Testis (tissue), 2 donors: ENCODE measurements at regions not wholly inside any gene's neighbourhood (a gene's known extent, or its start where the extent isn't known, plus 50 kb on each side); places are given as distances from the start of the nearest gene placed in this dataset.

Experiments used
- DNase-seq: peaks from one replicate; pipeline ENCODE4 v3.0.0-alpha.2; 2019
- H3K27ac ChIP-seq, 2 donors: fragments of 200-600 bp; sonication (generic); one replicate each; pipeline ENCODE4 v1.5.1; 2019
- H3K27me3 ChIP-seq: fragments of 200-600 bp; sonication (generic); one replicate; pipeline ENCODE4 v1.5.1; 2019
- H3K36me3 ChIP-seq: fragments of 200-600 bp; sonication (generic); one replicate; pipeline ENCODE4 v1.5.1; 2017; ENCODE audit warnings: low read depth; ENCODE audit errors: missing control alignments
- H3K4me1 ChIP-seq: fragments of 200-600 bp; sonication (generic); one replicate; pipeline ENCODE4 v1.5.1; 2019
- H3K4me3 ChIP-seq, 2 donors: fragments of 200-600 bp; sonication (generic); one replicate each; pipeline ENCODE4 v1.5.1; 2017 to 2019
- H3K9me3 ChIP-seq: fragments of 200-600 bp; sonication (generic); one replicate; pipeline ENCODE4 v1.5.1; 2017
- CTCF ChIP-seq, 3 experiments: fragments of 450-650 bp in 2 of 3; fragments of 200-600 bp in 1 of 3; sonication (generic) in 1 of 3; IDR thresholded peaks; one replicate each; pipeline ENCODE4 v1.5.1; 2016 to 2019; ENCODE audit warnings: antibody characterized with exemption in 3 of 3, mild to moderate bottlenecking in 2 of 3, moderate library complexity in 1 of 3
- POLR2A ChIP-seq: fragments of 450-650 bp; IDR thresholded peaks from one replicate; pipeline ENCODE4 v1.6.1; 2017; ENCODE audit warnings: antibody characterized with exemption, mild to moderate bottlenecking, moderate library complexity
- WGBS, 2 donors: methylation state at CpG; one replicate each; pipeline ENCODE4 v1.1.5; 2018; 5-methylcytosine and 5-hydroxymethylcytosine counted together
- intact Hi-C: fragments of 100-400 bp; cut with DNase I; formaldehyde crosslinking; loops from one replicate; pipeline ENCODE4 v1.15.1; 2023; ENCODE audit warnings: low total_unique reads

GRCh38 chr5:109619021-109619460 lies 70.7 kb upstream of the MAN2A1 start:
- no peaks in the 10 kb centered on the region for H3K27me3 ChIP-seq
- H3K27ac ChIP-seq, result no peak overlapping the region

GRCh38 chr5:109614981-109615380 lies 74.7 kb upstream of the MAN2A1 start:
- no peaks in the 10 kb centered on the region for H3K36me3 ChIP-seq
- no peak overlapping the region for H3K27ac ChIP-seq
- no peaks in the 10 kb centered on the region for H3K27me3 ChIP-seq
- H3K9me3 ChIP-seq, result no peaks in the 10 kb centered on the region
- TF ChIP-seq POLR2A (no peak), CTCF (IDR thresholded peaks at IDR 0.05) (no peak)
- intact Hi-C loops, result no loop called here
- no peak for DNase-seq
- no peaks in the 10 kb centered on the region for H3K4me1 ChIP-seq
- H3K4me3 ChIP-seq, result no peak overlapping the region
- 79 to 88% methylated on average over 3 of the region's 3 CpGs for WGBS, 2 donors

More at GRCh38 chr5:109619021-109619460, 70.7 kb upstream of the MAN2A1 start:
- 53 to 74% methylated on average over 3 of the region's 3 CpGs for WGBS, 2 donors
- no peak overlapping the region for H3K4me3 ChIP-seq
- no peaks in the 10 kb centered on the region for H3K36me3 ChIP-seq
- intact Hi-C loops, result no loop called here
- DNase-seq, result no peak
- H3K4me1 ChIP-seq, result no peaks in the 10 kb centered on the region
- H3K9me3 ChIP-seq, result no peaks in the 10 kb centered on the region
- TF ChIP-seq POLR2A (no peak), CTCF (IDR thresholded peaks at IDR 0.05) (no peak)

GRCh38 chr5:109614301-109614700 lies 75.4 kb upstream of the MAN2A1 start:
- Histone ChIP-seq H3K27me3 (no peaks in the 10 kb centered on the region), H3K36me3 (no peaks in the 10 kb centered on the region), H3K9me3 (no peaks in the 10 kb centered on the region), H3K27ac (no peak overlapping the region), H3K4me3 (no peak overlapping the region), H3K4me1 (no peaks in the 10 kb centered on the region)
- no peak for TF ChIP-seq POLR2A
- TF ChIP-seq CTCF (IDR thresholded peaks at IDR 0.05), result no peak
- DNase-seq, result no peak
- intact Hi-C loops, result no loop called here
- WGBS, 2 donors, result 93 to 96% methylated on average over 4 of the region's 4 CpGs

- Histone ChIP-seq H3K4me1 (no peaks in the 10 kb centered on the region), H3K27ac (no peak overlapping the region)
Observed at GRCh38 chr5:109612278-109612905, 77.3 kb upstream of the MAN2A1 start.

More at GRCh38 chr5:109612278-109612905, 77.3 kb upstream of the MAN2A1 start:
- no peaks in the 10 kb centered on the region for H3K9me3 ChIP-seq
- no peak overlapping the region for H3K4me3 ChIP-seq
- DNase-seq, result no peak
- H3K36me3 ChIP-seq, result no peaks in the 10 kb centered on the region
- intact Hi-C loops, result no loop called here
- TF ChIP-seq POLR2A (no peak), CTCF (IDR thresholded peaks at IDR 0.05) (no peak)
- WGBS, 2 donors, result 81 to 87% methylated on average over 6 of the region's 6 CpGs
- no peaks in the 10 kb centered on the region for H3K27me3 ChIP-seq
